ENCODE measurements at regions not wholly inside any gene's neighbourhood (a gene's known extent, or its start where the extent isn't known, plus 50 kb on each side); places are given as distances from the start of the nearest gene placed in this dataset.

- TF ChIP-seq HDGF (IDR thresholded peaks at IDR 0.05) (no peak), NR2C1 (IDR thresholded peaks at IDR 0.05) (no peak)
These were observed 312.8 kb downstream of the ZPLD1 start (continued) for GRCh38 chr3:102747611-102748010.

- Histone ChIP-seq H3K36me3 (ENCODE audit: control insufficient read depth in 2 of 2, insufficient read depth in 2 of 2, low read length in 1 of 2) (no peaks in the 10 kb centered on the region), H3K79me2 (ENCODE audit: control insufficient read depth, insufficient read depth, low read length) (no peaks in the 10 kb centered on the region), H3K4me2 (ENCODE audit: control insufficient read depth, insufficient read depth) (no peak overlapping the region), H3K9ac (ENCODE audit: control insufficient read depth, insufficient read depth, low read length) (no peak overlapping the region), H3K4me1 (ENCODE audit: control insufficient read depth, insufficient read depth, low read length) (no peaks in the 10 kb centered on the region), H3K27me3 (replicated peaks in 1 of 2; ENCODE audit: control insufficient read depth in 2 of 2, insufficient read depth in 2 of 2, low read length in 1 of 2) (no peaks in the 10 kb centered on the region), H4K20me1 (ENCODE audit: control insufficient read depth, insufficient read depth) (no peaks in the 10 kb centered on the region), H3K27ac (ENCODE audit: control insufficient read depth, insufficient read depth) (no peak overlapping the region), H2AFZ (ENCODE audit: control insufficient read depth, low read depth, low read length) (no peak overlapping the region), H3K9me3 (replicated peaks; ENCODE audit: control insufficient read depth, insufficient read depth, low read length) (no peaks in the 10 kb centered on the region), H3K4me3 (no peak overlapping the region)
- CTCF ChIA-PET: interaction anchor here (1.3 kb wide), 1 partner anchor 45 kb away, joined by 3 read pairs; no protein-coding TSS in a partner anchor
- SMC1A ChIA-PET (ENCODE audit: uncharacterized antibody, unreplicated experiment): no interaction called here
- RAD21 ChIA-PET (ENCODE audit: unreplicated experiment): no interaction called here
- POLR2A ChIA-PET: no interaction called here
- no peak for DNase-seq (ENCODE audit: low read depth, low spot score)
- no peak for TF ChIP-seq MYC (IDR thresholded peaks at IDR 0.05; ENCODE audit: insufficient read depth, insufficient read length, insufficient replicate concordance, low read length, severe bottlenecking)
- TF ChIP-seq GABPA (IDR thresholded peaks at IDR 0.05; ENCODE audit: low read depth): no peak
- no peak for TF ChIP-seq PBX3 (IDR thresholded peaks at IDR 0.05; ENCODE audit: insufficient replicate concordance, low read depth, low read length)
- TF ChIP-seq ZBTB11 (CRISPR knock-in tag; IDR thresholded peaks at IDR 0.05): no peak
- no peak for TF ChIP-seq EZH2 (IDR thresholded peaks at IDR 0.05; ENCODE audit: borderline replicate concordance, control insufficient read depth, low read depth, low read length)
- intact Hi-C loops (cut with micrococcal nuclease; ENCODE audit: unreplicated experiment) (no loop called here), in situ Hi-C loops (cut with MboI) (no loop called here)
- FAIRE-seq: no peak
- no peak for ATAC-seq
- BruUV-seq (replicated peaks): no TSS peak
These were observed 313.8 kb downstream of the ZPLD1 start for GRCh38 chr3:102748646-102749045.
